ENCODE measurements at regions not wholly inside any gene's neighbourhood (a gene's known extent, or its start where the extent isn't known, plus 50 kb on each side); places are given as distances from the start of the nearest gene placed in this dataset.
A peak's percentile ranks its signal among the peaks of the same experiment; 100 is the strongest.

- no peak for DNase-seq
Measured at GRCh38 chr1:218025454-218025853, 259.6 kb upstream of the RRP15 start.

- no peak for DNase-seq
Measured at GRCh38 chr1:218027152-218027551, 257.9 kb upstream of the RRP15 start.

- peak; percentile 81 for DNase-seq
Measured at GRCh38 chr1:218030846-218031245, 254.2 kb upstream of the RRP15 start.

GRCh38 chr1:218031901-218032300 is 253.2 kb upstream of the RRP15 start:
- DNase-seq, result peak; percentile 90

- no peak for DNase-seq
Measured at GRCh38 chr1:218034468-218034867, 250.6 kb upstream of the RRP15 start.

- peak; percentile 46 for DNase-seq
Measured at GRCh38 chr1:218048828-218049420, 236.2 kb upstream of the RRP15 start.

- DNase-seq, result no peak
Measured at GRCh38 chr1:218049641-218050040, 235.5 kb upstream of the RRP15 start.

- no peak for DNase-seq
Measured at GRCh38 chr1:218058730-218059129, 226.4 kb upstream of the RRP15 start.

- no peak for DNase-seq
Measured at GRCh38 chr1:218064426-218064825, 220.7 kb upstream of the RRP15 start.

- DNase-seq, result no peak
Measured at GRCh38 chr1:218066332-218066731, 218.8 kb upstream of the RRP15 start.

GRCh38 chr1:218068241-218068640 is 216.9 kb upstream of the RRP15 start:
- DNase-seq, result no peak

GRCh38 chr1:218069180-218069579 is 215.9 kb upstream of the RRP15 start:
- DNase-seq, result no peak

- DNase-seq, result no peak
Measured at GRCh38 chr1:218073062-218073461, 212.0 kb upstream of the RRP15 start.

GRCh38 chr1:218078916-218079315 is 206.2 kb upstream of the RRP15 start:
- no peak for DNase-seq

- no peak for DNase-seq
Measured at GRCh38 chr1:218079347-218079746, 205.7 kb upstream of the RRP15 start.

GRCh38 chr1:218079820-218080219 is 205.3 kb upstream of the RRP15 start:
- no peak for DNase-seq

- DNase-seq, result peak; percentile 95
Measured at GRCh38 chr1:218080863-218081262, 204.2 kb upstream of the RRP15 start.

GRCh38 chr1:218081358-218081757 is 203.7 kb upstream of the RRP15 start:
- no peak for DNase-seq

GRCh38 chr1:218090459-218090858 is 194.6 kb upstream of the RRP15 start:
- DNase-seq, result no peak

GRCh38 chr1:218101409-218101808 is 183.7 kb upstream of the RRP15 start:
- no peak for DNase-seq

- DNase-seq, result no peak
Measured at GRCh38 chr1:218108034-218108433, 177.1 kb upstream of the RRP15 start.

GRCh38 chr1:218112862-218113261 is 172.2 kb upstream of the RRP15 start:
- DNase-seq, result no peak

GRCh38 chr1:218123968-218124367 is 161.1 kb upstream of the RRP15 start:
- DNase-seq, result no peak

GRCh38 chr1:218135371-218135770 is 149.7 kb upstream of the RRP15 start:
- DNase-seq, result no peak

GRCh38 chr1:218139761-218140160 is 145.3 kb upstream of the RRP15 start:
- DNase-seq, result no peak

GRCh38 chr1:218156595-218156994 is 128.5 kb upstream of the RRP15 start:
- no peak for DNase-seq
